ENCODE measurements at regions not wholly inside any gene's neighbourhood (a gene's known extent, or its start where the extent isn't known, plus 50 kb on each side); places are given as distances from the start of the nearest gene placed in this dataset.

DNA sequence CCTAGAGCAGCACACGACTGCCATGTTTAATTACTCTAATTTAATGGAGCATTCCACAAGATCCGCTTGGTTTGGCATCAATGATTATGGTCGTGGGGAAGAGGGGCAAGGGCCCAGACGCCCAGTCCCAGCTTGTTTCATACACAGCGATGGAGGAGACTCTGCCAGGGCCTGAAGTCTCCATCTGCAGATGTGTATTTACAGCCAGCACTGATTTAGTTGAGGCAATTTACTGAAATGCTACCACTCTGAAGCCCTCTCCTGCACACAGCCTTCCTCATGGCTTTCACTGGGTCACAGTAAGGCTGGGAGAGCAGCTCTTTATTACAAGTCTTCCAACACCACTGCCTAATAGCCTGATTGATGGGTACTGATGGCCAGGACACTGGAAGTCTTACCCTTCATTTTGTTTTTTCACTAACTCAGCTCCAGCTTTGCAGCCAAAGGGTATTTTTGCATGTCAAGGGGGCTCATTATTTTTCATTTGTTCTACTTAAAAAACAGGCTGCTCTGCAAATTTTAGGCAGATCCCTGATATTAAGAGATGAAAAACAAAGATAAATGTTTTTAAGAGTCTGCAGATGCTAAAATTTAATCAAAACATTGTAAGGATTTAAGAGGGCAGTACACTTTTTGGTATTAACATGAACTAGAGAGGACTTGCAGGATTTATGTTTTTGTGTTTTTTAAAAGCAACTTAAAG, 236.3 kb downstream of the SIPA1L2 start:
- TF ChIP-seq, protein P1, sequence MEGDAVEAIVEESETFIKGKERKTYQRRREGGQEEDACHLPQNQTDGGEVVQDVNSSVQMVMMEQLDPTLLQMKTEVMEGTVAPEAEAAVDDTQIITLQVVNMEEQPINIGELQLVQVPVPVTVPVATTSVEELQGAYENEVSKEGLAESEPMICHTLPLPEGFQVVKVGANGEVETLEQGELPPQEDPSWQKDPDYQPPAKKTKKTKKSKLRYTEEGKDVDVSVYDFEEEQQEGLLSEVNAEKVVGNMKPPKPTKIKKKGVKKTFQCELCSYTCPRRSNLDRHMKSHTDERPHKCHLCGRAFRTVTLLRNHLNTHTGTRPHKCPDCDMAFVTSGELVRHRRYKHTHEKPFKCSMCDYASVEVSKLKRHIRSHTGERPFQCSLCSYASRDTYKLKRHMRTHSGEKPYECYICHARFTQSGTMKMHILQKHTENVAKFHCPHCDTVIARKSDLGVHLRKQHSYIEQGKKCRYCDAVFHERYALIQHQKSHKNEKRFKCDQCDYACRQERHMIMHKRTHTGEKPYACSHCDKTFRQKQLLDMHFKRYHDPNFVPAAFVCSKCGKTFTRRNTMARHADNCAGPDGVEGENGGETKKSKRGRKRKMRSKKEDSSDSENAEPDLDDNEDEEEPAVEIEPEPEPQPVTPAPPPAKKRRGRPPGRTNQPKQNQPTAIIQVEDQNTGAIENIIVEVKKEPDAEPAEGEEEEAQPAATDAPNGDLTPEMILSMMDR (conservative IDR thresholded peaks at IDR 0.05; ENCODE audit: low read depth, low read length) = no peak
- no peak for TF ChIP-seq EZH2phosphoT487 (IDR thresholded peaks at IDR 0.05; ENCODE audit: borderline replicate concordance, low read length)
- TF ChIP-seq EZH2 (IDR thresholded peaks at IDR 0.05; ENCODE audit: low read length, unreplicated experiment) = no peak

All from PC-3 (cell line).